Body of pancreas (tissue), 4 donors: ENCODE measurements at regions not wholly inside any gene's neighbourhood (a gene's known extent, or its start where the extent isn't known, plus 50 kb on each side); places are given as distances from the start of the nearest gene placed in this dataset.

Source experiments
- ATAC-seq: fragments of 150-250 bp; one replicate; pipeline ENCODE4 v1.9.1; 2016
- DNase-seq, 4 donors: peaks; one replicate each; pipeline ENCODE4 v3.0.0-alpha.2; 2019
- H3K27ac ChIP-seq, 4 donors: fragments of 200-600 bp; sonication (generic); 1 replicate in 3 of 4; 2 replicates in 1 of 4; pipeline versions ENCODE4 v1.5.1 to v1.6.1; 2016 to 2019; ENCODE audit warnings: mild to moderate bottlenecking in 1 of 4, mixed read lengths in 1 of 4, moderate library complexity in 1 of 4
- H3K27me3 ChIP-seq, 2 donors: fragments of 200-600 bp; sonication (generic); one replicate each; pipeline ENCODE4 v1.6.0; 2016; ENCODE audit warnings: mild to moderate bottlenecking in 1 of 2
- H3K36me3 ChIP-seq, 2 donors: fragments of 200-600 bp; sonication (generic); replicated peaks in 1 of 2; 2 replicates each; pipeline ENCODE4 v1.5.1; 2016; ENCODE audit warnings: low read depth in 2 of 2; ENCODE audit not compliant: insufficient read depth in 1 of 2
- H3K4me1 ChIP-seq: fragments of 200-600 bp; sonication (generic); one replicate; pipeline ENCODE4 v1.6.0; 2016
- H3K4me3 ChIP-seq, 2 donors: fragments of 200-600 bp; sonication (generic); 1 replicate in 1 of 2; 2 replicates in 1 of 2; pipeline ENCODE4 v1.5.1; 2016 to 2019
- H3K9me3 ChIP-seq, 3 donors: fragments of 200-600 bp; sonication (generic); 1 replicate in 2 of 3; 2 replicates in 1 of 3; pipeline ENCODE4 v1.5.1; 2016
- CTCF ChIP-seq, 7 experiments: fragments of 450-650 bp in 4 of 7; fragments of 200-600 bp in 3 of 7; sonication (generic) in 3 of 7; IDR thresholded peaks; one replicate each; pipeline ENCODE4 v1.5.1; 2016 to 2019; ENCODE audit warnings: antibody characterized with exemption in 7 of 7
- POLR2A ChIP-seq, 3 donors: fragments of 450-650 bp; IDR thresholded peaks; one replicate each; pipeline ENCODE4 v1.6.1; 2016; ENCODE audit warnings: antibody characterized with exemption in 3 of 3, mild to moderate bottlenecking in 2 of 3
- WGBS, 2 donors: methylation state at CpG; one replicate each; pipeline ENCODE4 v1.1.5; 2017; 5-methylcytosine and 5-hydroxymethylcytosine counted together
- intact Hi-C: fragments of 100-400 bp; cut with DNase I; formaldehyde crosslinking; loops from one replicate; pipeline ENCODE4 v1.15.1; 2023

- ATAC-seq (no peak), DNase-seq (no peak)
- Histone ChIP-seq H3K36me3 (no peaks in the 10 kb centered on the region), H3K4me3 (no peak overlapping the region), H3K27ac (no peak overlapping the region), H3K9me3 (no peaks in the 10 kb centered on the region), H3K4me1 (no peaks in the 10 kb centered on the region), H3K27me3 (no peaks in the 10 kb centered on the region)
- WGBS, 2 donors, result 77 to 82% methylated on average over 2 of the region's 2 CpGs
- no peak for TF ChIP-seq CTCF (IDR thresholded peaks at IDR 0.05)
- TF ChIP-seq POLR2A (IDR thresholded peaks at IDR 0.05), result no peak
- intact Hi-C loops, result no loop called here
These were observed 568.0 kb upstream of the MDFIC2 start for GRCh38 chr3:70880421-70880820.

DNA sequence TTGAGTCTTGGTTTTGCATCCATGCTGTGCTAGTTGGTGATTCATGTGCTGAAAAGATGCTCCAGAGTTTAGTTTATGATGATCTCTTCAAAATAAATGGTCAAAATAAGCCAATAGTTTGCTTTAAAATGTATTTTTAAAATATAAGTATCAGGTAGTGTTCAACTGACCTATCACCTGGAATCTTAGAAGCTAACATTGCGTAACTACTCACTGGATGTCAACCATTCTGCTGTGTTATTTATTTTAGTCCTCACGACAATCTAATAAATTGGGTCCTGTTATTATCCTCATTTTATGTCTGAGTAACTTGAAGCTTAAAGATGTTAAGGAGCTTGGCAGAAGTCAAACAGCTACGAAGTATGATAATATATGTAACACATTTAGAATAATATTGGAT lies 563.7 kb upstream of the MDFIC2 start:
- 70 to 76% methylated on average over 3 of the region's 3 CpGs for WGBS, 2 donors
- ATAC-seq (no peak), DNase-seq (no peak)
- Histone ChIP-seq H3K4me1 (no peaks in the 10 kb centered on the region), H3K27me3 (no peaks in the 10 kb centered on the region), H3K36me3 (no peaks in the 10 kb centered on the region), H3K9me3 (no peaks in the 10 kb centered on the region), H3K27ac (no peak overlapping the region), H3K4me3 (no peak overlapping the region)
- intact Hi-C loops, result no loop called here
- TF ChIP-seq POLR2A (IDR thresholded peaks at IDR 0.05), result no peak
- TF ChIP-seq CTCF (IDR thresholded peaks at IDR 0.05), result no peak

- Histone ChIP-seq H3K4me3 (no peak overlapping the region), H3K9me3 (no peaks in the 10 kb centered on the region), H3K36me3 (no peaks in the 10 kb centered on the region), H3K27me3 (no peaks in the 10 kb centered on the region), H3K4me1 (no peaks in the 10 kb centered on the region), H3K27ac (no peak overlapping the region)
- WGBS, 2 donors, result 93 to 98% methylated on average over 3 of the region's 3 CpGs
- intact Hi-C loops, result no loop called here
- TF ChIP-seq POLR2A (IDR thresholded peaks at IDR 0.05), result no peak
- TF ChIP-seq CTCF (IDR thresholded peaks at IDR 0.05), result no peak
- no peak for DNase-seq
- ATAC-seq, result no peak
These were observed 561.8 kb upstream of the MDFIC2 start for GRCh38 chr3:70874196-70874595.

DNA sequence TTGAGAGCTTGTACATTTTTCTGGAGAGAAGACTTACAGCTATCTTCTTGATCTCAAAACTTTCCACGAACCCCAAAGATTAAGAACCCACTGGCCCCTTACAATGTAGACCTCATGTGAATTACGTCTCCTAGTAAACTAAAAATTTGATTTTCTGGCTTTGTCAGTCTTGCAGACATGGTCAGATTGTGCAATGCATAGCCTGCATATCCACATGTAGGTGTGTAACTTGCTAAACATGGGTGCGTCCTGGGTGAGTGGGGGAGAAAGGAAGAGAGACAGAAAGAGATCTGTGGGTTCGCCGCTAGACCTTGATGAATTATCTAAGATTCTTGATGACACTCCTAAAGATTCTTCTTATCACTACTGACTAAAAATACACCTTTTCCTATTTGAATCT lies 561.2 kb upstream of the MDFIC2 start:
- 82 to 84% methylated on average over 5 of the region's 5 CpGs for WGBS, 2 donors
- H3K4me3 ChIP-seq, result no peak overlapping the region
- TF ChIP-seq CTCF (IDR thresholded peaks at IDR 0.05) (no peak), POLR2A (IDR thresholded peaks at IDR 0.05) (no peak)
- intact Hi-C loops, result no loop called here
- no peak for ATAC-seq
- no peaks in the 10 kb centered on the region for H3K27me3 ChIP-seq
- no peaks in the 10 kb centered on the region for H3K36me3 ChIP-seq
- no peak for DNase-seq
- no peaks in the 10 kb centered on the region for H3K9me3 ChIP-seq
- no peak overlapping the region for H3K27ac ChIP-seq
- no peaks in the 10 kb centered on the region for H3K4me1 ChIP-seq

- 72 to 84% methylated on average over 4 of the region's 4 CpGs for WGBS, 2 donors
- intact Hi-C loops, result no loop called here
- peak in 1 of 4 donors; percentile 35 for DNase-seq
- Histone ChIP-seq H3K4me3 (no peak overlapping the region), H3K4me1 (no peaks in the 10 kb centered on the region), H3K27ac (no peak overlapping the region), H3K9me3 (no peaks in the 10 kb centered on the region), H3K27me3 (no peaks in the 10 kb centered on the region), H3K36me3 (no peaks in the 10 kb centered on the region)
- TF ChIP-seq POLR2A (IDR thresholded peaks at IDR 0.05) (no peak), CTCF (IDR thresholded peaks at IDR 0.05) (no peak)
- ATAC-seq, result peak; percentile 18
These were observed 559.6 kb upstream of the MDFIC2 start for GRCh38 chr3:70871909-70872656.
